AG04450 (cell line): ENCODE measurements at regions not wholly inside any gene's neighbourhood (a gene's known extent, or its start where the extent isn't known, plus 50 kb on each side); places are given as distances from the start of the nearest gene placed in this dataset.

ENCODE experiments used
- CTCF ChIA-PET: fragments of 300-600, 350-600 bp; formaldehyde crosslinking; extraction: SDS; loops from one replicate; lab custom pipeline; 2022; ENCODE audit warnings: antibody characterized with exemption, inconsistent platforms; lab: Charles Lee
- POLR2A ChIA-PET: fragments of 350-600 bp; formaldehyde crosslinking; extraction: SDS; loops from one replicate; lab custom pipeline; 2021; ENCODE audit warnings: antibody characterized with exemption, inconsistent platforms; lab: Yijun Ruan, JAX
- DNase-seq: peaks from one replicate; pipeline ENCODE4 v3.0.0-alpha.2; 2011; ENCODE audit warnings: low read depth, low spot score
- H3K27ac ChIP-seq: one replicate; pipeline ENCODE4 v1.5.1; 2012; ENCODE audit warnings: low read depth, low read length, control low read depth
- H3K27me3 ChIP-seq: one replicate; pipeline ENCODE4 v1.6.0; 2012; ENCODE audit warnings: low read length; ENCODE audit not compliant: control insufficient read depth, insufficient read depth
- H3K4me3 ChIP-seq: 2 replicates; pipeline ENCODE4 v1.5.1; 2011; ENCODE audit warnings: mild to moderate bottlenecking, low read depth, low read length, control low read depth
- H3K9me3 ChIP-seq: 2 replicates; pipeline ENCODE4 v1.5.1; 2012; ENCODE audit warnings: low read length; ENCODE audit not compliant: control insufficient read depth, insufficient read depth
- TF ChIP-seq, protein P1 (sequence below): IDR thresholded peaks from 2 replicates; pipeline ENCODE4 v1.5.1; 2011; ENCODE audit warnings: low read depth, low read length, control low read depth, inconsistent platforms

DNA sequence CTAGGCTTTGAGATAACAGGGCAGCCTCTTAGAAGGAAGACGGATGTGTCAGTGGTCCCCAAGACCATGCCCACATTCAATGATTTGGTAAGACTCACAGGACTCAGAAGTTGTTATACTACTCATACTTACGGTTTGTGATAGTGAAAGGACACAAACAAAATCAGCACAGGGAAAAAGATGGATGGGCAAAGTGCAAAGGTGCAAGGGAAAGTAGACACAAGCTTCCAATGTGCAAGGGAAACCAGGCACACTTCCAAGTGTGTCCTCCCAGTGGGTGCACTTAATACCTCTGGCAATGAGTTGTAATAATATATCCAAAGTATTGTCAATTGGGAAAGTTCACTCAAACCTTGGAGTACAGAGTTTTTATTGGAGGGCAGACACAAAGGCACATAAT is 53.8 kb upstream of the VCX start:
- Histone ChIP-seq H3K27ac (no peak overlapping the region), H3K9me3 (no peaks in the 10 kb centered on the region), H3K4me3 (no peak overlapping the region), H3K27me3 (no peaks in the 10 kb centered on the region)
- TF ChIP-seq, protein P1, sequence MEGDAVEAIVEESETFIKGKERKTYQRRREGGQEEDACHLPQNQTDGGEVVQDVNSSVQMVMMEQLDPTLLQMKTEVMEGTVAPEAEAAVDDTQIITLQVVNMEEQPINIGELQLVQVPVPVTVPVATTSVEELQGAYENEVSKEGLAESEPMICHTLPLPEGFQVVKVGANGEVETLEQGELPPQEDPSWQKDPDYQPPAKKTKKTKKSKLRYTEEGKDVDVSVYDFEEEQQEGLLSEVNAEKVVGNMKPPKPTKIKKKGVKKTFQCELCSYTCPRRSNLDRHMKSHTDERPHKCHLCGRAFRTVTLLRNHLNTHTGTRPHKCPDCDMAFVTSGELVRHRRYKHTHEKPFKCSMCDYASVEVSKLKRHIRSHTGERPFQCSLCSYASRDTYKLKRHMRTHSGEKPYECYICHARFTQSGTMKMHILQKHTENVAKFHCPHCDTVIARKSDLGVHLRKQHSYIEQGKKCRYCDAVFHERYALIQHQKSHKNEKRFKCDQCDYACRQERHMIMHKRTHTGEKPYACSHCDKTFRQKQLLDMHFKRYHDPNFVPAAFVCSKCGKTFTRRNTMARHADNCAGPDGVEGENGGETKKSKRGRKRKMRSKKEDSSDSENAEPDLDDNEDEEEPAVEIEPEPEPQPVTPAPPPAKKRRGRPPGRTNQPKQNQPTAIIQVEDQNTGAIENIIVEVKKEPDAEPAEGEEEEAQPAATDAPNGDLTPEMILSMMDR = no peak
- no peak for DNase-seq
- CTCF ChIA-PET = no interaction called here
- POLR2A ChIA-PET = no interaction called here

DNA sequence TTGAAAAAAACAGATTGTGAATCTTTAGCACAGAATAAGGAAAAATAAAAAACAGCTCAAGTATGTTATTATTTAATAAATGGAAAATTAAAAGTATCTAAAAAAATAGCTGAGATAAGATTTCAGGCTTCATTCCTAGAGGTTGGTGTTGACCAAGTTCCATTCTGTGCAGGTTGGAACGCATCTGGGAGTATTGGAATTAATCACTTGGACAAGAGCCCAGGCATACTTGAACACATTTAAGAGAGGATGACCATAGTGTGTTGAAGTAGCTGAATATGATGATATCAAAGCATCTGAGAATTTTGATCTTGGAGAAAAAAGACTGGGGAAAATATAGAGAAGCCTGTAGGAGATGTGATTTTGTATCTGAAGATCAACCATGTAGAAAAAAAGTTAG is 54.6 kb upstream of the VCX start:
- no peak for DNase-seq
- H3K4me3 ChIP-seq = no peak overlapping the region
- H3K27ac ChIP-seq = no peak overlapping the region
- CTCF ChIA-PET = no interaction called here
- H3K9me3 ChIP-seq = no peaks in the 10 kb centered on the region
- POLR2A ChIA-PET = no interaction called here
- H3K27me3 ChIP-seq = no peaks in the 10 kb centered on the region
- TF ChIP-seq, protein P1 = no peak

DNA sequence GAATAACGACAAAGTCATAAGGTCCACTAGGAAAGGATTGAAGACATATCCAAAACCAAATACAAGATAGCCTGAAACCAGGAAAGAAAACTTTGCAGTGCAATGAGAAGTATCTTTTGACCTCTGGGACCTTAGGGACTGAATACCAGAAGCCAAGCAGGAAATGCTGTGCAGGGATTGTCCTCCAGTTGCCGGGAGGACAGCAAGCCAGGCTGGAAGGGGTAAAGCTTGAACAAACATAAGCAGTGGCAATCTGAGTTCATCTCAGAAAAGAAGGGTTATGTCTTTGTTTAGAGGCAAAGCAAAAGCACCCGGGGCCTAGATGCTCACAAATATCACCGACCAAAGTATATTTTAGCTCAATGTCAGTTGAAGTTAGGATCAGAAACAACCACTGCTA is 55.3 kb upstream of the VCX start:
- Histone ChIP-seq H3K27me3 (no peaks in the 10 kb centered on the region), H3K4me3 (no peak overlapping the region), H3K9me3 (no peaks in the 10 kb centered on the region), H3K27ac (no peak overlapping the region)
- ChIA-PET CTCF (no interaction called here), POLR2A (no interaction called here)
- TF ChIP-seq, protein P1 = no peak
- no peak for DNase-seq

DNA sequence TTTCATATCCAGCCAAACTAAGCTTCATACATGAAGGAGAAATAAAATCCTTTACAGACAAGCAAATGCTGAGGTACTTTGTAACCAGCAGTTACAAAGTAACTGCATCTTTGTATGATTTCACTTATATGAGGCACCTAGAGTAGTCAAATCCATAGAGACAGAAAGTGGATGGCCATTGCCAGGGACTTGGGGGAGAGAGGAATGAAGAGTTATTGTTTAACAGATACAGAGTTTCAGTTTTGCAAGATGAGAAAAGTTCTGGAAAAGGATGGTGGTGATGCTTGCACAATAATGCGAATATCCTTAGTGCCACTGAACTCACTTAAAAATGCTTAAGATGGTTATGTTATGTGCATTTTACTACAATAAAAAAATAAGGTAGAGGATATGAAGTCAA is 58.4 kb upstream of the VCX start:
- H3K4me3 ChIP-seq = no peak overlapping the region
- no peaks in the 10 kb centered on the region for H3K9me3 ChIP-seq
- CTCF ChIA-PET = no interaction called here
- POLR2A ChIA-PET = no interaction called here
- no peak overlapping the region for H3K27ac ChIP-seq
- TF ChIP-seq, protein P1 = no peak
- DNase-seq = no peak
- no peaks in the 10 kb centered on the region for H3K27me3 ChIP-seq

DNA sequence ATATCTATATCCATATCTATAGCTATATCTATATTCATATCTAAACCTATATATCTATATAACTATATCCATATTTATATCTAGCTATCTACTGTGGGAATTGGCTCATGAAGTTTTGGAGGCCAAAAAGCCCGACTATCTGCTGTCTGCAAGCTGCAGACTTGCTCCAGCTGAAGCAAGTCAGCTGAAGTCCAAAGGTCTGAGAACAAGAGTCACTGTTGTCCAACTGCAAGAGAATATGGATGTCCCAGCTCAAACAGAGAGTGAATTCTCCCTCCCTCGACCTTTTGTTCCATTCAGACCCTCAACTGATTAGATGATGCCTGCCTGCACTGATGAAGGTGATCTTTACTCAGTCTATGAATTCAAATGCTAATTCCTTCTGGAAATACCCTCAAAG is 63.3 kb upstream of the VCX start:
- H3K9me3 ChIP-seq = no peaks in the 10 kb centered on the region
- POLR2A ChIA-PET = no interaction called here
- no peak overlapping the region for H3K27ac ChIP-seq
- no peaks in the 10 kb centered on the region for H3K27me3 ChIP-seq
- DNase-seq = no peak
- TF ChIP-seq, protein P1 = no peak
- no peak overlapping the region for H3K4me3 ChIP-seq
- CTCF ChIA-PET = no interaction called here
